ENCODE measurements at regions not wholly inside any gene's neighbourhood (a gene's known extent, or its start where the extent isn't known, plus 50 kb on each side); places are given as distances from the start of the nearest gene placed in this dataset.

DNA sequence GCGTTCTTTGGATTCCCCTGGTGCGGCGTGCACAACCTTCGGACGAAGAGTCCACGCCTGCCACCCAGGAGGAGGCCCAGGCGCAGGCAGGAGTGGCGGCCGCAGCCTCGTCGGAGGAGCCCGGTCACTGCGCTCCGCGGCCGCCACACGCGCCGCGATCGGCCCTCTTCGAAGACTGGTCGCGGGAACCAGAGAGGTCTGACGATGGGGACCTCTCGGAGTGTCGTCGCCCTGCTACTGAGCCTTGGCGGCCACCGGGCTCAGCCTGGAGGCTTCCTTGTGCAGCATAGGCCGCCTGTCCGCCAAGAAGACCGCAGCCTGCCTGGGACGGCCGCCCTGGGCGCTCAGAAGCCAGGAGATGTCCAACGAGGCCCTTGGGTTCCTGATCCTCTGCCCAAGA lies 112.5 kb upstream of the SELENOP start:
- Mint-ChIP-seq H3K9me3 (ENCODE audit: low read depth, unreplicated experiment) (peaks cover 3% of the 10 kb centered on the region), H3K27me3 (ENCODE audit: unreplicated experiment) (no peaks in the 10 kb centered on the region), H3K4me3 (ENCODE audit: low read depth, unreplicated experiment) (no peak overlapping the region), H3K4me1 (ENCODE audit: low read depth, unreplicated experiment) (peaks cover under 1% of the 10 kb centered on the region), H3K27ac (ENCODE audit: unreplicated experiment) (no peak overlapping the region), H3K36me3 (ENCODE audit: insufficient read depth, unreplicated experiment) (no peaks in the 10 kb centered on the region)
- intact Hi-C loops (cut with micrococcal nuclease; ENCODE audit: unreplicated experiment), result no loop called here
- DNase-seq, result no peak
- BruUV-seq (replicated peaks), result no TSS peak
- CTCF ChIA-PET, result no interaction called here
- TF ChIP-seq CTCF (IDR thresholded peaks at IDR 0.05; ENCODE audit: unreplicated experiment), result no peak

DNA sequence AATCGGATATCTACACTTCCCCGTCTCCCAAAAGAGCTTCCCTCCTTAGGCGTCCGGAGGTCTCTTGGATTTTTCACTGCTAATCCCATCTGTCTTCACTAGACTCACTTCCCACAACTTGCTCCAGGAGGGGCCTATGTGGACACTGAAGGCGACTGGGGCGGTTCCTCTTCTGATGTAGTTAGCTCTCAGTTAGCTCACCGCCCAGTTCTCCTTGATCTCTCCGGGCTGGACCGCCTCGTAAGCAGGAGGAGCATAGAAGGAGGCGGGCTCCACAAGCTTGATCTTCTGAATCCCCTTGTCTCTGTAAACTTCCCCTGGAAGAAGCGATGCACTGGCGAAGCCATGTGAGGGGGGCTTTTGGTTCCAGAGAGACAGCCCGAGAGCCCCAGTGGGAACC lies 112.0 kb upstream of the SELENOP start:
- TF ChIP-seq CTCF (IDR thresholded peaks at IDR 0.05; ENCODE audit: unreplicated experiment), result no peak
- Mint-ChIP-seq H3K36me3 (ENCODE audit: insufficient read depth, unreplicated experiment) (no peaks in the 10 kb centered on the region), H3K4me3 (ENCODE audit: low read depth, unreplicated experiment) (no peak overlapping the region), H3K9me3 (ENCODE audit: low read depth, unreplicated experiment) (no peaks in the 10 kb centered on the region), H3K4me1 (ENCODE audit: low read depth, unreplicated experiment) (no peaks in the 10 kb centered on the region), H3K27ac (ENCODE audit: unreplicated experiment) (no peak overlapping the region), H3K27me3 (ENCODE audit: unreplicated experiment) (no peaks in the 10 kb centered on the region)
- CTCF ChIA-PET, result no interaction called here
- BruUV-seq (replicated peaks), result no TSS peak
- intact Hi-C loops (cut with micrococcal nuclease; ENCODE audit: unreplicated experiment), result no loop called here
- no peak for DNase-seq

- TF ChIP-seq CTCF (IDR thresholded peaks at IDR 0.05; ENCODE audit: unreplicated experiment), result no peak
- no peak for DNase-seq
- intact Hi-C loops (cut with micrococcal nuclease; ENCODE audit: unreplicated experiment), result no loop called here
- Mint-ChIP-seq H3K4me1 (ENCODE audit: low read depth, unreplicated experiment) (no peaks in the 10 kb centered on the region), H3K4me3 (ENCODE audit: low read depth, unreplicated experiment) (no peak overlapping the region), H3K9me3 (ENCODE audit: low read depth, unreplicated experiment) (no peaks in the 10 kb centered on the region), H3K27ac (ENCODE audit: unreplicated experiment) (no peak overlapping the region), H3K36me3 (ENCODE audit: insufficient read depth, unreplicated experiment) (no peaks in the 10 kb centered on the region), H3K27me3 (ENCODE audit: unreplicated experiment) (no peaks in the 10 kb centered on the region)
- CTCF ChIA-PET, result interaction anchor here (0.5 kb wide), 1 partner anchor 22 kb away, joined by 3 read pairs; no protein-coding TSS in a partner anchor
- no TSS peak for BruUV-seq (replicated peaks)
Measured at GRCh38 chr5:42919600-42919999, 107.9 kb upstream of the SELENOP start.

DNA sequence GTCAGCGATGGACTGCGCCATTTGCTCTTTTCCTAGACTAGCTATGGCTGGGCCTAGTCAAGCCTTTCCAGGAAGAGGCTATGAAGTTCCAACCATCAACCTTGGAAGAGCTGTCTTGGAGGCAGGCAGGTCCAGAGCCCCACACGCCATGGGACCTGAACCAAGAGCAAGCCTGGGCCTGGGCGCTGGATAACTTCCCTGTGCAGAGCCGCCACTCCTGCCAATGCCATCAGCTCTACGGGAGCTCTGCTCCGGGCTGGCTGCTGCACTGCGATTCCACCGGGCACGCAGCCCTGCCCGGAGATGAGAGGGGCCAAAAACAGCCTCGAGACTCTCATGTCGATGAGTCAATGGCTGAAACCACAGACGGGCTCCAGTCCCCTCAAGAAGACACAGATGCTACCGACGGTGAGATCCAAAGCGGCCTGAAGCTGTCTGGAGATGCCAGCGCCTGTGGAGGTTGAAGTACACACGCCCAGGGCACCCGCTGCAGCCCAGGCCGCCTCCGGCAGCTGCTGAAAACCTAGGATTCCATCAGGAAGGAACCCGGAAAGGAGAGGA lies 103.7 kb upstream of the SELENOP start:
- no peak overlapping the region for H3K4me3 Mint-ChIP-seq (ENCODE audit: low read depth, unreplicated experiment)
- no peaks in the 10 kb centered on the region for H3K36me3 Mint-ChIP-seq (ENCODE audit: insufficient read depth, unreplicated experiment)
- no peaks in the 10 kb centered on the region for H3K27me3 Mint-ChIP-seq (ENCODE audit: unreplicated experiment)
- H3K9me3 Mint-ChIP-seq (ENCODE audit: low read depth, unreplicated experiment), result no peaks in the 10 kb centered on the region
- H3K4me1 Mint-ChIP-seq (ENCODE audit: low read depth, unreplicated experiment), result peaks cover 13% of the 10 kb centered on the region
- BruUV-seq (replicated peaks), result no TSS peak
- no peak for TF ChIP-seq CTCF (IDR thresholded peaks at IDR 0.05; ENCODE audit: unreplicated experiment)
- CTCF ChIA-PET, result no interaction called here
- H3K27ac Mint-ChIP-seq (ENCODE audit: unreplicated experiment), result no peak overlapping the region
- intact Hi-C loops (cut with micrococcal nuclease; ENCODE audit: unreplicated experiment), result no loop called here
- DNase-seq, result no peak
